Stimulated activated CD4-positive, alpha-beta T cell treated with anti-CD3 and anti-CD28 coated beads, Interleukin-1b, Interleukin-23, amount 100 ng/mL, for 24 hours (primary cell): ENCODE measurements at regions not wholly inside any gene's neighbourhood (a gene's known extent, or its start where the extent isn't known, plus 50 kb on each side); places are given as distances from the start of the nearest gene placed in this dataset.
"Not testable (repeated sequence)": the region's sequence is repeated elsewhere in the genome, so short reads cannot be mapped to it uniquely, and the experiment has no call there.

ENCODE experiments used
- DNase-seq, 4 experiments: peaks; one replicate each; pipeline ENCODE4 v3.0.0-alpha.2; 2020; ENCODE audit warnings: low read depth in 4 of 4, low spot score in 1 of 4

DNA sequence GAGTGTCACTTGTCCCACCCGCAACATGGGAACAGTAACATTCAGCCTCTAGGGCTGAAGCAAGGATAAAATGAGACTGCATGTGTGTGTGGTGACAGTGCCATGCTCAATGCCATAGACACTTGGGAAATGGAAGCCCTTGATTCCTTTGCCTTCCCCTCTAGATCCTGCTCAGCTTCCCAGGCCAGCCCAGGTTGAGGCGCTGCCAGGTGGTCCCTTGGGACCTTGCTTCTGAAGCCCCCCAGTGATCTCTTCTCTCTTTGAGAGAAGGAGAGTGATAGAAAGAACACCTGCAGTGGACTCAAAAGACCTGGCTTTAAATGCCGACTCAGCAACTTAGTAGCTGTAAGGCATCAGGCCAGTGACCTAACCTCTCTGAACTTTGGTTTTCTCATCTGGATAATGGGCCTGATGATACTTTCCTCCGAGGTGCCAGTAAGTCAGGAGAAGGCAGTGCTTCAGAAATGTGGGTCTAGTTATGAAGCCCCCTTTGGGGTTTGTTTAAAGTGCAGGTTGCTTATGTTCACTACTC lies 144.5 kb downstream of the RPLP1 start:
- DNase-seq: no peak

GRCh38 chr15:69599271-69599670 lies 146.7 kb downstream of the RPLP1 start:
- DNase-seq: no peak

DNA sequence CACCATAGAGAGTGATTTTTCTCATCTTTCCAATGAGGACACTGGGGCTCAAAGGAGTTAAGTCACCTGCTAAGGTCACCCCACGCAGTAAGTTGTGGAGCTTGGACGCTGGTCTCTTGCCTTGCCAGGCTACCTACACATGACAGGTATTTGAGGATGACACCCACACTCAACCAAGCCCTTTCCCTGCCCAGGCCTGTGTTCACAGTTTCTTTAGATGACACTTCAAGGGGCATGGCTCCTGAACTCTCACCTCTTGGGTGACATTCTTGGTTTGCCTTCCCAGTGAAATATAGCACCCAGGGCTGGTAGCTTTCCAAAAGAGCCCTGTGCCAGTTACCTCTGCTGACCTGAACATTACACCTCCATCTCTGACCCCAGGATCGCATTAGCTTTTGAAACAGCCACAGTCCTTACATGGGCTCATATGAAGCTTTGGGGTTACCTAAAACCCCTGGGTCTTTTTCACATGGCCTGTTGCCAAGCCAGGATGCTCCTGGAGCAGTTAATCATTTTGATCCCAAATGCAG lies 148.0 kb downstream of the RPLP1 start:
- DNase-seq: no peak

DNA sequence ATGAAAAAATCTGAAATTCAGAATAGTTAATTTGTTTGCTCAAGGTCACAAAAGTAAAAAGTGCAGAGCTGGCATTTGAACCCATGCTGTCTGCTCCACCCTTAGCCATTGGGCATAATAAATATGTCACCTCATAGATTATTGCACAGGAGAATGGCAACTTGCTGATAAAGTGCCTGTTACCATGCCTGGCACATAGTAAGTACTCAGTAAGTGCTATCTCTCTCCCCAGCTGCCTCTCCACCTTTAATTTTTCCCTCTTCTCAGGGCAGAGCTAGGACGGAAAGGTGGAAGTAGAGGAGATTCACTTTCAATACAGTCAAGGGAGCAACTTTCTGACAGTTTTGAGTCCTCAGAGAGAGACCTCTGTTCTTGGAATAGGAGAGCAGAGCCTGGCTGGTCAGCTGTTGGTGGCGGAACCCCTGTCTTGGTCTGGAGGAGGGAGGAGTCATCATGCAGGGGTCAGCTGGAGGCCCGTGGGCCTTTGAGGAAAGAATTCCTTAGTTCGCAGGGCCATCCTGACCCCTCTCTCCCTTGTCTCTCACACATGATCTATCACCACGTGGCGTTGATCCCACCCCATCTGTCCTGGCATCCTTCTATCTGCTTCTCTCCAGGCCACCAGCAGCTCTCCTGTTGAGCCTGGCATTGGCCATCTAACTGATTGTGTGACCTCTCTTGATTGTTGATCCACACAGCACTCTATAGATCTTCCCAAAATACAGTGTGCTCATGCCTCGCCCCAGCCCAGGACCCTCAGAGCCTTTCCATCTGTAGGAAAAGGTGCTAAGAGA lies 149.3 kb downstream of the RPLP1 start:
- DNase-seq: no peak

DNA sequence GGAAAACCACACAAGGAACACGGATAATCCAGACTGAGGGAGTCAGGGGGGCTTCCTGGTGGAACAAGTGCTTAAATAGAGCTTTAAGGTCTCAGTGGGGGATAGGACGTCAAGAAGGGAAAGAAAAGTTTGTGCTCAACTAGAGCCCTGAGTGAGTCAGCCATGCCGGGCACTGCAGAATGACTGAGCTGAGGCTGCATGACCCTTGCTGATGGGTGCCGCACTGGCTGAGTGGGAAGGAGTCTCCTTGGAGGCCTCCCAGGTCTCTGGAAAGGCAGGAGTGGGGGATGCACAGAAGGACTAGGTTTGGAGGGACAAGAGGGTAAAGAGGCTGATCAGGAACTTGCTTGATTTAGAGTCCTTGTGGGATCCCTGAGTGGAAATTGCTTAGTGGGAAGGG lies 150.3 kb downstream of the RPLP1 start:
- no peak for DNase-seq

- no peak for DNase-seq
Observed at GRCh38 chr15:69603369-69604071, 150.9 kb downstream of the RPLP1 start.

DNA sequence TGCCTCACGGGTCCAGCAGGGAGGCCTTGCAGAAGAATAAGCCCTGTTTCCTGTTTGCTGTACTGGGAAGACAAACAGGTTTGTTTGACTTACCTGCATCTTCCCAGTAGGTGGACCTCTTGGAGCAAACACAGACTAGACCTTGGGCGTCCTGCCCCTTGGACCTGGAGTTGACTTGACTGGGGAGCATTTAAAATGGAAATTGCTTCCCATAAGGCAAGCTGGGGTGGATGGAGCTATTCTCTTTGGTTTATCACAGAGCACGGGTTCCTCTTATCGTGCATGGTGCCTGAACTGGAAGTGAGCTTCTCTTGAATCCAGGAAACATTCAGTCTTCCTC lies 151.4 kb downstream of the RPLP1 start:
- DNase-seq: no peak

DNA sequence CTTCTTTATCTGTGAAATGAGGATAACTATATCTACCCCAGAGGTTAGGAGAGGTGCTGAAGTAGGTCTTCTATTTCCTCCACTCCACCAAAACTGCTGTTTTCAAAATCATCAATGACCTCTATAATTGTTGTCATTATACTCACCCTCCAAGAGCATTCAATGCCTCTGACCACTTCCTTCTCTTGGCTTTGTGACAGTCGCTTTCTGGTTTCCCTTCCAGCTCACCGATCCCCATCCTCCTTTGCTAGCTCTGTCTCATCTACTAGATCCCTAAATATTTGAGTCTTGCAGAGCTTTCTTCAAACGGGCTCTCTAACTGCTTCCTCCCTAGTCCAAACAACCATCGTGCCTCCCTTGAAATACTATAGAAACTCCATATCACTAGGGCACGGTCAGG lies 153.5 kb downstream of the RPLP1 start:
- DNase-seq: no peak

DNA sequence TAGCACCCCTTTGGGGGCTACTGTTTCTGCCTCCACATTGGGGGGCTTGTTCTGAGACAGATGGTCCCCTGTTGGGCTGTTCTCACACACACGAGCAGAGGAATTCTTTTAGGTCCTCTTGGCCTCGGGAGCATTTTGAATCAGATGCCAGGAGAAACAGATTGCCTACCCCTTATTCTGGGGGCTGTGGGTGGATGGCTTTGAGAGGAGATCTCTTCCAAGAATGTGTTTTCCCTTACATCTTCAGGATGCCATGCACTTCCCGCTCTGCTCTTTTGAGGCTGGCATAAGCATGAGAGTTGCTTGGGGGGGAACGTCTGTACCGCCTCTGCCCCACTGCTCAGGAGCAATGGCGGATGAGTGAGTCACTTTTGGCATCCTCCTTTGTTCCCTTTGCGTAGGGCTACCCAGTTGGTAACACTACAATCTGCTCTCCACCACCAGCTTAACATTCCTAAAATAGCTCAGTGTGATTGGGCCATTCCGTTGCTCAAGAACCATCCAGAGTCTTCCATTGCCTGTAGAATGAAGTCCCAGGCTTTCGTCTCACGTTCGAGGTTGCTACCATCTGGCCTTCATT lies 154.4 kb downstream of the RPLP1 start:
- no peak for DNase-seq

- no peak for DNase-seq
Observed at GRCh38 chr15:69608661-69609060, 156.0 kb downstream of the RPLP1 start.

DNA sequence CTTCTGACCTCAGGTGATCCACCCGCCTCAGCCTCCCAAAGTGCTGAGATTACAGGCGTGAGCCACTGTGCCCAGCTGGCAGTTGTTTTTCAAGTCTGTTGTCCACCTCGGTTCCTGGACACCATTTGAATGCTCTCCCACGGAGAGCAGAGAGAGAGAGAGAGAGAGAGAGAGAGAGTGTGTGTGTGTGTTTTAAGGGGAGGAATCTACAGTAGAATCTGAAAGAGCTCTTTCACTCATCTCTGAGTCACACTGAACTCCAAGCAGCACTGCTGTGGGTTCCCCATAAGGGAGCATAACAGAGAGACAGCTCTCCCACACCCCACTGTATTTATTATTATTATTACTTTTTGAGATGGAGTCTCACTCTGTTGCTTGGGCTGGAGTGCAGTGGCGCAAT lies 156.6 kb downstream of the RPLP1 start:
- DNase-seq: no peak

GRCh38 chr15:69609776-69610175 lies 157.2 kb downstream of the RPLP1 start:
- no peak for DNase-seq

DNA sequence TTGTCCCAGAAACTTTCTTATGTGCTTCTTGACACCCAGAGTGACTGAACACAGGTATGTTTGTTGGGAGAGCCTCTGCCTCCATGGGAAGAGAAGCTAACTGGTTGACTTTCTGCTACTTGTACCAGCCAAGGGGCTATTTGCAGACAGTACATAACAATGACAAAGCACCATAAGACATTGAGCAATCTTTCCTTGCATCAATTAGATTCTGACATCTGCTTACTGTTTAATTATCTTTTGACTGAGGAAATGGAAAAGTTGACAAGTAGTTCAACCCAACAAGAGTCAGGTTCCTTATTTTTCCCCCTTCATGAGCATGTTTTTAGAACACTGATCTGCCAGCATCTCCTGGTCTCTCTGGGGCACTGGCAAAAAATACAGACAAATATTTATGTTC lies 157.7 kb downstream of the RPLP1 start:
- no peak for DNase-seq

DNA sequence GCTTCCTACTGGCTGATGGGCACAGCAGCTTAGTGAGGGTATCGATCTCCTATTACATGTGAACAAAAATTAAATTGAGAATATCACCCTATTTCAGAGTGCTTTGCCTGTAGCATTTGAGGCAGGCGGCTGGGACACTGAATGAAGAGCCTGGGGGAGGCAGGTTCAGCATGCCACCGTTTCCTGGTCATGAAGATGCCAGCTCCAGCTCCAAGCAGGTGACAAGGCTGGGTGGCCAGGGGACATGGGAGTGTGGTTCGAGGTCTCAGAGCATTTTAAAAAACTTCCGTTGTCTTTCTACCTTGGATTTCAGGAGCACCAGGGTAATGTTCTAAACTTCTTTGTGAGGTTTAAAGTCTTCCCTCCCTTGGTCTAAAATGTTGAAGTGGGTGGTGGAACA lies 158.2 kb downstream of the RPLP1 start:
- DNase-seq: no peak

DNA sequence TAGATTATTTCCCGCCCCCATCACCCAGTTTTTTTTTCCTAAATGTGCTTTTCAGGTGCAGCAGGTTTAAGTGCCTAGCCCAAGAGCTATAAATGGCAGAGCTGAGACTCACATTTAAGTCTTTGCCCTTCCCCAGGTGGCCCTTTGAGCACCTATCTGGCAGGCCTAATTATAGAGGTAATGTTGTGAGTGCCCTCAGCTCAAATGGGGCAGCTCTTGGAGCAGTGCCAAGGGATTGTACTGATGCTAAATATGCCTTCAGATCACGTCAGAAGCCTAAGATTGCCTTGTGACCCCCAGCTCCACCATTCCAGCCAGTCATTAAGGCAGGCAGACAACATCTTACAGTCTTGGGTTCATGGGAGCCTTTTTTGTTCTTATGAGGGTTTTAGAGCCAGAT lies 159.5 kb downstream of the RPLP1 start:
- no peak for DNase-seq

- no peak for DNase-seq
Observed at GRCh38 chr15:69613182-69613581, 160.6 kb downstream of the RPLP1 start.

DNA sequence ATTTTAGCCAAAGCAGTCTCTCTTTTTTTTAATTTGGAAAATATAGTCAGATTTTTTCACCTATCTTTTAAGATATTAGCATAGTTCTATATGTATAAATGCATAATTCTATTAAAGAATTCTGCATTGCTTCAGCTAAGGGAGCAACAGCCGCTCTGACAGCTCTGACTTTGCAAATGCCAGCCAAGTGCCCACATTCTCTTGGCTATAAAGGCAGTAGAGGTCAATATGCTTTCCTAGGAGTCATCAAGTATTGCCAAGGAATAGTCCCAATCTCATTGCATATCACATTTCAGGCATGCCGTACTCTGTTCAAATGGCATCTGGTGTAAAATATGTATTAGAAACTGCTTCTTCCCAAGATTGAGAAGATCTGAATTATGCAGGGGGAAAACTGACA lies 161.4 kb downstream of the RPLP1 start:
- DNase-seq: no peak

DNA sequence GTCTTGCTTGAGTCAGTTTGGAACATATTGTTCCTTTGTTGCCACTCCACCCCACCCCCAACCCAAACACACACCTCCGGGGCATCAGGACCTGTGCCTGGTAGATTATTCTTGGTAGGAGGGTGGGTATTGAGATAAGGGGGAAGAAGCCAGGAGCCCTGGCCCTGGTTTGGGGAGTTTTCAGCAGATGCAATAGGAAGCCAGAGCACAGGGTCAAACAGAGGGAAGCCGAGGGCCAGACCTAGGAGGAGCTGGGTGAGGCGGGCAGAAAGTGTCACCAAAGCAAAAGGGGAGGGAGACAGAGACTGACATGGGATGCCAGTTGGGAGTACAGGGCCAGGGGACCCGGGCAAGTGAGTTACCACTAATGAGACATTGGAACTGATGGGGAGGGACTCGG lies 163.1 kb downstream of the RPLP1 start:
- no peak for DNase-seq

GRCh38 chr15:69616558-69616957 lies 163.9 kb downstream of the RPLP1 start:
- DNase-seq: no peak

- not testable (repeated sequence) for DNase-seq
Observed at GRCh38 chr15:69617144-69617543, 164.5 kb downstream of the RPLP1 start.

- DNase-seq: no peak
Observed at GRCh38 chr15:69623392-69624154, 171.0 kb downstream of the RPLP1 start.
